Left colon (tissue), 2 donors: ENCODE measurements at regions not wholly inside any gene's neighbourhood (a gene's known extent, or its start where the extent isn't known, plus 50 kb on each side); places are given as distances from the start of the nearest gene placed in this dataset.
A peak's percentile ranks its signal among the peaks of the same experiment; 100 is the strongest.
"Not testable (repeated sequence)": the region's sequence is repeated elsewhere in the genome, so short reads cannot be mapped to it uniquely, and the experiment has no call there.

ENCODE experiments used
- ATAC-seq: fragments of 200-7000 bp; cut with Tn5 transposase; one replicate; pipeline ENCODE4 v1.9.1; 2020; ENCODE audit warnings: mild to moderate bottlenecking, moderate library complexity
- DNase-seq, 2 donors: peaks; one replicate each; pipeline ENCODE4 v3.0.0-alpha.2; 2020
- intact Hi-C, 2 donors: fragments of 100-400 bp; cut with DNase I in 1 of 2; cut with micrococcal nuclease in 1 of 2; formaldehyde crosslinking; loops; one replicate each; pipeline versions ENCODE4 v1.11.2 to v1.14.0; 2022; cut with DNase I, micrococcal nuclease
- donor health status: DM: no; HTN: no; CAD: no.
- donor health status: DM: yes; HTN: yes; CAD: no.

GRCh38 chrX:26915064-26915463 is 548.1 kb downstream of the PPP4R3C start:
- no peak for ATAC-seq
- intact Hi-C loops, result no loop called here
- no peak for DNase-seq

GRCh38 chrX:26914232-26914631 is 548.9 kb downstream of the PPP4R3C start:
- DNase-seq (no peak), ATAC-seq (no peak)
- intact Hi-C loops, result no loop called here

GRCh38 chrX:26911785-26912184 is 551.4 kb downstream of the PPP4R3C start:
- intact Hi-C loops, ATAC-seq, DNase-seq: not testable (repeated sequence)

GRCh38 chrX:26909728-26910127 is 553.4 kb downstream of the PPP4R3C start:
- intact Hi-C loops, result no loop called here
- DNase-seq (no peak), ATAC-seq (no peak)

- ATAC-seq (no peak), DNase-seq (no peak)
- intact Hi-C loops, result no loop called here
Measured at GRCh38 chrX:26908218-26908617, 554.9 kb downstream of the PPP4R3C start.

- intact Hi-C loops, result no loop called here
- DNase-seq (no peak), ATAC-seq (no peak)
Measured at GRCh38 chrX:26889574-26889973, 573.6 kb downstream of the PPP4R3C start.

GRCh38 chrX:26873736-26874135 is 589.4 kb downstream of the PPP4R3C start:
- no peak for ATAC-seq
- DNase-seq, result no peak
- intact Hi-C loops, result no loop called here

- DNase-seq, result no peak
- no peak for ATAC-seq
- intact Hi-C loops, result no loop called here
Measured at GRCh38 chrX:26871967-26872366, 591.2 kb downstream of the PPP4R3C start.

- DNase-seq (no peak), ATAC-seq (no peak)
- intact Hi-C loops, result no loop called here
Measured at GRCh38 chrX:26851981-26852380, 611.2 kb downstream of the PPP4R3C start.

GRCh38 chrX:26848511-26848910 is 614.6 kb downstream of the PPP4R3C start:
- no peak for ATAC-seq
- DNase-seq, result no peak
- intact Hi-C loops, result no loop called here

GRCh38 chrX:26845056-26845455 is 618.1 kb downstream of the PPP4R3C start:
- no peak for DNase-seq
- intact Hi-C loops, result no loop called here
- ATAC-seq, result no peak

GRCh38 chrX:26822448-26822847 is 606.5 kb downstream of the MAGEB5 start:
- DNase-seq, result no peak
- ATAC-seq, result no peak
- intact Hi-C loops, result no loop called here

GRCh38 chrX:26789751-26790150 is 573.8 kb downstream of the MAGEB5 start:
- intact Hi-C loops, result no loop called here
- DNase-seq (no peak), ATAC-seq (no peak)

- no peak for ATAC-seq
- no peak for DNase-seq
- intact Hi-C loops, result no loop called here
Measured at GRCh38 chrX:26788402-26788998, 572.5 kb downstream of the MAGEB5 start.

GRCh38 chrX:26783512-26784225 is 567.7 kb downstream of the MAGEB5 start:
- ATAC-seq, result no peak
- intact Hi-C loops, result no loop called here
- DNase-seq, result peak in 1 of 2 donors; percentile 14

- ATAC-seq (no peak), DNase-seq (no peak)
- intact Hi-C loops, result no loop called here
Measured at GRCh38 chrX:26778320-26778888, 562.4 kb downstream of the MAGEB5 start.

- intact Hi-C loops, result no loop called here
- no peak for DNase-seq
- ATAC-seq, result no peak
Measured at GRCh38 chrX:26762253-26762652, 546.3 kb downstream of the MAGEB5 start.

- not testable (repeated sequence) for DNase-seq
Measured at GRCh38 chrX:26755760-26756159, 539.8 kb downstream of the MAGEB5 start.

GRCh38 chrX:26747877-26748276 is 531.9 kb downstream of the MAGEB5 start:
- no peak for ATAC-seq
- intact Hi-C loops, result no loop called here
- no peak for DNase-seq

More at GRCh38 chrX:26755760-26756159, 539.8 kb downstream of the MAGEB5 start:
- intact Hi-C loops, ATAC-seq: not testable (repeated sequence)

GRCh38 chrX:26722666-26723428 is 506.9 kb downstream of the MAGEB5 start:
- intact Hi-C loops, result no loop called here
- ATAC-seq, result no peak
- DNase-seq, result no peak
